IgD-negative memory B cell (primary cell): ENCODE measurements at regions not wholly inside any gene's neighbourhood (a gene's known extent, or its start where the extent isn't known, plus 50 kb on each side); places are given as distances from the start of the nearest gene placed in this dataset.
"Not testable (repeated sequence)": the region's sequence is repeated elsewhere in the genome, so short reads cannot be mapped to it uniquely, and the experiment has no call there.

Experiments used
- H3K27ac Mint-ChIP-seq, 3 donors: one replicate each; pipeline ENCODE4 v1.8.0; 2020 to 2022; ENCODE audit warnings: mild to moderate bottlenecking in 3 of 3, mixed read lengths in 3 of 3, moderate library complexity in 1 of 3
- H3K27me3 Mint-ChIP-seq: one replicate; pipeline ENCODE4 v1.8.0; 2021; ENCODE audit warnings: mixed read lengths
- H3K36me3 Mint-ChIP-seq: one replicate; pipeline ENCODE4 v1.8.0; 2020; ENCODE audit warnings: mild to moderate bottlenecking, mixed read lengths
- H3K4me1 Mint-ChIP-seq, 3 donors: one replicate each; pipeline ENCODE4 v1.8.0; 2020 to 2022; ENCODE audit warnings: mixed read lengths in 3 of 3, mild to moderate bottlenecking in 1 of 3
- H3K4me3 Mint-ChIP-seq, 4 donors: one replicate each; pipeline ENCODE4 v1.8.0; 2020 to 2022; ENCODE audit warnings: mild to moderate bottlenecking in 4 of 4, mixed read lengths in 4 of 4, moderate library complexity in 3 of 4
- H3K9me3 Mint-ChIP-seq, 3 donors: one replicate each; pipeline ENCODE4 v1.8.0; 2020 to 2021; ENCODE audit warnings: mixed read lengths in 3 of 3, mild to moderate bottlenecking in 1 of 3

- no peaks in the 10 kb centered on the region for H3K36me3 Mint-ChIP-seq
- peaks cover 0 to 2% (median 0%) of the 10 kb centered on the region in 3 donors for H3K9me3 Mint-ChIP-seq
- H3K4me1 Mint-ChIP-seq: no peaks in the 10 kb centered on the region
- no peak overlapping the region for H3K27ac Mint-ChIP-seq
- H3K27me3 Mint-ChIP-seq: no peaks in the 10 kb centered on the region
- no peak overlapping the region for H3K4me3 Mint-ChIP-seq
Measured at GRCh38 chr1:245079021-245079609, 75.7 kb upstream of the KIF26B start.

DNA sequence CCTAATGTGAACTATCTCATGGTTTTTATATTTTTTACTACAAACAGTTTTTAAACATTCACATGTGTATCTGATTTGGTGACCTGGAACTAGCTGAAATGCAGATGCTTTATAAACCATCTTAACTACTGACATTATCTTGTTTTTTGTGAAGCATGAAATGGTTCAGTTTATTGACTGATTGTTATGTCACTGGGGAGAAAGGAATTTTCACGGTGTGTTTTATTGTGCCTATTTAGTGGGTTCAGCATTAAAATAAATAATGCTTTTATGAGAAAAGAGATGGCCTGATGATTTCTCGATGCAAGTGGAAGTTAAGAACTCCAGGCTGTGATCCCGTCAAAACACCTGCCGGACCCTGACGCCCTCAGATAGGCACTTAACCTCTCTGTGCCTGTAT, 79.9 kb upstream of the KIF26B start:
- no peaks in the 10 kb centered on the region for H3K4me1 Mint-ChIP-seq
- peaks cover 2 to 6% (median 3%) of the 10 kb centered on the region in 3 donors for H3K9me3 Mint-ChIP-seq
- H3K36me3 Mint-ChIP-seq: no peaks in the 10 kb centered on the region
- H3K27me3 Mint-ChIP-seq: no peaks in the 10 kb centered on the region
- H3K4me3 Mint-ChIP-seq: no peak overlapping the region
- H3K27ac Mint-ChIP-seq: no peak overlapping the region

DNA sequence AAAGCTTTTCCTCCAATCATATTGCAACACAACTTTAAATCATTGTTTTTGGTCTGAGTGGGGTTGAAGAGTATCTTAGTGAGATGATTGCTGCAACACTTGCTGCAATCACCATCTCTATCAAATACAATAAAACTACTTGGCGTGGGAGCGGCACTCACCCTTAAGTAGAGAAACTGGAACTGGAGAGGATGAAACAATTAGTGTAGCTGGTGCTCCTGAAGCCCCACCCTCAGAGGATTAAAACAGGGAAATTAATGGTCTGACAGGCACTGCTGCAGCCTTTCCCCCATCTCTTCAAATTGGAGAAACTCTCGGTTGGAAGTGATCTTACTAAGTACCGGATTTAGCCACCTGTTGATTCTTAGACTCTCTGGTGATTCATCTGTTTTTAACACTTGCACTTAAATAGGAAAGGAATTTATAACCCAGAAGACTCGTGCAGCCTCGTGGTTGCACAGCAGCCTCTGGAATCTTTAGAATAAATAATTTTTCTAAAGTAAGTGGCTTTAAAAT, 80.5 kb upstream of the KIF26B start:
- no peaks in the 10 kb centered on the region for H3K27me3 Mint-ChIP-seq
- H3K4me1 Mint-ChIP-seq: no peaks in the 10 kb centered on the region
- H3K36me3 Mint-ChIP-seq: no peaks in the 10 kb centered on the region
- peaks cover 2 to 6% (median 3%) of the 10 kb centered on the region in 3 donors for H3K9me3 Mint-ChIP-seq
- no peak overlapping the region for H3K4me3 Mint-ChIP-seq
- H3K27ac Mint-ChIP-seq: no peak overlapping the region

DNA sequence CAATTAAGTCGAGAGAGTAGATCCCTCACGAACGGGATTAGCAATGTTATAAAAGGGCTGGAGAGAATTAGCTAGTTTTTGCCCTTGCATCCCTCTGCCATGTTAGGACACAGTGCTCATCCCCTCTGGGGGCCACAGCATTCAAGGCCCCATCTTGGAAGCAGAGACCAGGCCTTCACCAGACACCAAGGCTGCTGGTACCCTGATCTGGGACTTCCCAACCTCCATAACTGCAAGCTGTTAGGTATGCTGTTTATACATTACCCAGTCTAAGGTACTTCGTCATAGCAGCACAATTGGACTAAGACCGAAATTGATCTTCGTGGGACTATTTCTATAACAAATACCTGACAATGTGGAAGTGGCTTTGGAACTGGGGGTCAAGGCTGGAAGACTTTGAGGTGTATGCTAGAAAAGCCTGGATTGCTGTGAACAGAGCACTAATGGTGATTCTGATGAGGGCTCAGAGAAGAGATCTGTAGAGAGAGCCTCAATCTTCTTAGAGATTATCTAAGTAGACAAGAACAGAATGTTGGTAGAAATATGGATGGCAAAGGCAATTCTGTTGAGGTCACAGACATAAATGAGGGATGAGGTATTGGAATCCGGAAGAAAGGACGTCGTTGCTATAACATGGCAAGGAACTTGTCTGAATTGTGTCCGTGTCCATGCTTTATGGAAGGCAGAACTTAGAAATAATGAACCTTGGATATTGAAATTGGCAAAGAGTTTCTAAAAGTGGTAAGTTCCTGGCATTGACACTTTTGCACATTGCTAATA, 83.8 kb upstream of the KIF26B start:
- H3K36me3 Mint-ChIP-seq: peaks cover 6% of the 10 kb centered on the region
- H3K9me3 Mint-ChIP-seq: peaks cover 3 to 6% (median 3%) of the 10 kb centered on the region in 3 donors
- H3K27me3 Mint-ChIP-seq: no peaks in the 10 kb centered on the region
- H3K4me1 Mint-ChIP-seq: no peaks in the 10 kb centered on the region
- no peak overlapping the region for H3K27ac Mint-ChIP-seq
- no peak overlapping the region for H3K4me3 Mint-ChIP-seq

GRCh38 chr1:245067257-245067656, 87.5 kb upstream of the KIF26B start:
- Mint-ChIP-seq H3K27me3 (no peaks in the 10 kb centered on the region), H3K4me1 (no peaks in the 10 kb centered on the region), H3K9me3 (peaks cover 3 to 6% (median 5%) of the 10 kb centered on the region in 3 donors), H3K36me3 (peaks cover 11% of the 10 kb centered on the region), H3K4me3 (no peak overlapping the region), H3K27ac (no peak overlapping the region)

DNA sequence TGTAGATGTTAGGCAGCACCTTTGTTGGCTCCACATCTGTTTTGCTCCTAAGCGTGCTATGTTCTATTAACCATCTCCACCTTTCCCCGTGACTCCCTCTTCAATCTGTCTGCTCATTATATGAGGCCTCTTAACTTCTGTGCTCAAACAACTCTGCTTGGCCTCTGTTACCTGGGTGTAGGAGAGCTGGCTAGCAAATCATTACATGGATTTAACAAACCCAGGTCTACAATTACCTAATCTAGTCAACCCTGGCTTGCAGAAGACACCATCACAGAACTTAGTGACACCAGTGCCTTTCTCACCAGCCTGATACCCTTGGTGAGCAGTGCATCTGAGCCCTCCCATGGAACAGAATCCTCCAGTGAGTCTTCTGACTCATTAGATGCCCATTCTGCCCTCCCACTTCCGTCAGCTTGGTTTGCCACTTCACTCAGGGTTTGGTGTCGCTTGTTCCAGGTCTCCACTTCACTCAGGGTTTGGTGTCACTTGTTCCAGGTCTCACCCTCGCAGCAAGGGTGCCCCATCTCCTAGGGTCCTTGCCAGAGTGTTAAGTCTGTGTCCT, 92.0 kb upstream of the KIF26B start:
- H3K27me3 Mint-ChIP-seq: no peaks in the 10 kb centered on the region
- no peak overlapping the region for H3K4me3 Mint-ChIP-seq
- H3K4me1 Mint-ChIP-seq: no peaks in the 10 kb centered on the region
- H3K9me3 Mint-ChIP-seq: peaks cover 0 to 4% (median 0%) of the 10 kb centered on the region in 3 donors
- H3K27ac Mint-ChIP-seq: no peak overlapping the region
- H3K36me3 Mint-ChIP-seq: peaks cover 7% of the 10 kb centered on the region

DNA sequence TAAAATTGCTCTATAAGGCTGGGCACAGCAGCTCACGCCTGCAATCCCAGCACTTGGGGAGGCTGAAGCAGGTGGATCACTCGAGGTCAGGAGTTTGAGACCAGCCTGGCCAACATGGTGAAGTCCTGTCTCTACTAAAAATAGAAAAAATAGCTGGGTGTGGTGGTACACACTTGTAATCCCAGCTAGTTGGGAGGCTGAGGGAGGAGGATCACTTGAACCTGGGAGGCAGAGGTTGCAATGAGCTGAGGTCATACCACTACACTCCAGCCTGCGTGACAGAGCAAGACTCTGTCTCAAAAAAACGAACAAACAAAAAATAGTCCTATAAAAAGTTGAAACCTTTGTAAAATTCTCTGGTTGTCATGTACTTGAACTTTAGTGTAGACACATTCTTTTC, 93.0 kb upstream of the KIF26B start:
- H3K27ac Mint-ChIP-seq, H3K9me3 Mint-ChIP-seq, H3K36me3 Mint-ChIP-seq, H3K4me3 Mint-ChIP-seq, H3K27me3 Mint-ChIP-seq, H3K4me1 Mint-ChIP-seq: not testable (repeated sequence)

DNA sequence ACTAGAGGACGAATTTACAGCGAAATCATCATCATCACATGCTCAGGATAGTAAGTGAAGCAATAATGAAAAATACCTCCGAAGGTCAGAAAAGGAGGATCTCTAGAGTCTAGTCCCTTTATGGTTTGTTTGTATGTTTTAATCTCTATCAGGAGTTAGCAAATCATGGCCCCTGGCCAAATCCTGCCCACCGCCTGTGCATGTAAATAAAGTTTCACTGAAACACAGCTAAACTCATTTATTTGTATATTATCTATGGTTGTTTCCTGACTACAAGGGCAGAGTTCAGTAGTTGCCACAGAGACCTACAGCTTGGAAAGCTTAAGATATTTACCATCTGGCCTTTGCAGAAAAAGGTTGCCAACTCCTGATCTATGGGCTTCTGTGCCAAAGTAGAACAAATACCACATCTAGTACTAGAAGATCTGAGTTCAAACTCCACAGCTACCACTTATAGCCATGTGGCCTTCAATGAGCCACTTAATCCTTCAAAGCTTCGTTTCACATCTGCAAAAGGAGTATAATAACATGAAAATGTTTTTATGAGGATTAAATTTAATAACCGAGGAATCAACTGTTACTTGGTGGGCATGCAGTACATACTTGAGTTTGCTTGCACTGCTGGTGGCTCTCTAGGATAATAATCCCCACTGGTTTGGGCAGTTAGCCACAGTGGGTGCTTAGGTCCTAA, 94.0 kb upstream of the KIF26B start:
- Mint-ChIP-seq H3K4me1 (no peaks in the 10 kb centered on the region), H3K4me3 (no peak overlapping the region), H3K27me3 (no peaks in the 10 kb centered on the region), H3K27ac (no peak overlapping the region), H3K9me3 (peaks cover 0 to 2% (median 0%) of the 10 kb centered on the region in 3 donors), H3K36me3 (peaks cover 7% of the 10 kb centered on the region)

GRCh38 chr1:245059806-245060424, 94.9 kb upstream of the KIF26B start:
- Mint-ChIP-seq H3K4me1 (no peaks in the 10 kb centered on the region), H3K27ac (no peak overlapping the region), H3K4me3 (no peak overlapping the region)

DNA sequence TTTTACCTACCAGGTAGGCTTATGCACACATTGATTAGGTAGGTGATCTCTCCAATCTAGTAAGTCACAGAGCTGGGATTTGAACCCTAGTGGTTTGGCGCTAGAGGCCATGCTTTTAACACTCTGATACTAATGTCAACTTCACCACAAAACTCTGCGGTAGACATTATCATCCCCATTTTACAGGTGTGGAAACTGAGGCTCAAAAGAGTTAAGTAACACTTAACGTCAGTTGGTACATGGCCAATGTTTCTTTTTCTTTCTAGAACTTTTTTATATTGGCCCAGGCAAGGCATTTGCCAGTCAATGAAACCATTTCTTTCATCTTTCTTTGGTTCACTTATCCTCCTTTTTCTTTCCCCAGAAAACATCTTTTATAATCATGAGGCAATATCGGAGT, 95.9 kb upstream of the KIF26B start:
- Mint-ChIP-seq H3K27me3 (no peaks in the 10 kb centered on the region), H3K4me3 (no peak overlapping the region), H3K27ac (no peak overlapping the region), H3K4me1 (no peaks in the 10 kb centered on the region), H3K9me3 (no peaks in the 10 kb centered on the region), H3K36me3 (peaks cover 8% of the 10 kb centered on the region)

More at GRCh38 chr1:245059806-245060424, 94.9 kb upstream of the KIF26B start:
- H3K9me3 Mint-ChIP-seq: no peaks in the 10 kb centered on the region
- peaks cover 6% of the 10 kb centered on the region for H3K36me3 Mint-ChIP-seq
- H3K27me3 Mint-ChIP-seq: no peaks in the 10 kb centered on the region

DNA sequence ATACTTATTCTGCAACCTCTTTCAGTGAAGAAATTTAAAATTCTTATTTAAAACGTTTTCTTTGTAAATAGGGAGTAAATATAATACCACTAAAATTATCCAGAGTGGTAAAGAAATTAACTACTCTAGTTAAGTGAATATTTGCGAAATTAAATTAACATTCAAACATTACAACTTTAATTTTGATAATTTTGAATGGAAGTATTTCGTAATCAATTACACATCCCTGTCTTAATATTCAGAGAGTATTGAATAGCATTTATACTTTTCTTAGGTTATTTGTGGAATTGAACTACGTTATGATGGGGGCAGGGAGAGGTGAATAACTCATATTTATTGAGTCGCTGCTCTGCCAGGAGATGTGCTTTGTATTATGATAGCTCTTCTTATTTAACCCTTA, 96.3 kb upstream of the KIF26B start:
- H3K27me3 Mint-ChIP-seq: no peaks in the 10 kb centered on the region

GRCh38 chr1:245056913-245057312, 97.9 kb upstream of the KIF26B start:
- H3K36me3 Mint-ChIP-seq: peaks cover 4% of the 10 kb centered on the region
- H3K4me3 Mint-ChIP-seq: no peak overlapping the region
- no peak overlapping the region for H3K27ac Mint-ChIP-seq
- peaks cover 0 to 2% (median 0%) of the 10 kb centered on the region in 3 donors for H3K9me3 Mint-ChIP-seq
- H3K4me1 Mint-ChIP-seq: no peaks in the 10 kb centered on the region
- H3K27me3 Mint-ChIP-seq: peaks cover 6% of the 10 kb centered on the region

More for the DNA sequence above, 96.3 kb upstream of the KIF26B start:
- H3K4me1 Mint-ChIP-seq: no peaks in the 10 kb centered on the region
- peaks cover 8% of the 10 kb centered on the region for H3K36me3 Mint-ChIP-seq
- H3K9me3 Mint-ChIP-seq: no peaks in the 10 kb centered on the region
- no peak overlapping the region for H3K4me3 Mint-ChIP-seq
- no peak overlapping the region for H3K27ac Mint-ChIP-seq

- not testable (repeated sequence) for H3K4me1 Mint-ChIP-seq, H3K27me3 Mint-ChIP-seq, H3K9me3 Mint-ChIP-seq, H3K36me3 Mint-ChIP-seq, H3K27ac Mint-ChIP-seq, H3K4me3 Mint-ChIP-seq
Measured at GRCh38 chr1:245056296-245056695, 98.5 kb upstream of the KIF26B start.

GRCh38 chr1:245055752-245056151, 99.0 kb upstream of the KIF26B start:
- H3K36me3 Mint-ChIP-seq: peaks cover 4% of the 10 kb centered on the region
- peaks cover 9% of the 10 kb centered on the region for H3K27me3 Mint-ChIP-seq
- H3K4me3 Mint-ChIP-seq: no peak overlapping the region
- H3K9me3 Mint-ChIP-seq: peaks cover 0 to 2% (median 0%) of the 10 kb centered on the region in 3 donors
- H3K4me1 Mint-ChIP-seq: peaks cover 4 to 6% (median 6%) of the 10 kb centered on the region in 3 donors
- H3K27ac Mint-ChIP-seq: no peak overlapping the region
